Osteocyte (in vitro differentiated cells): ENCODE measurements at regions not wholly inside any gene's neighbourhood (a gene's known extent, or its start where the extent isn't known, plus 50 kb on each side); places are given as distances from the start of the nearest gene placed in this dataset.
"Not testable (repeated sequence)": the region's sequence is repeated elsewhere in the genome, so short reads cannot be mapped to it uniquely, and the experiment has no call there.

ENCODE experiments used
- DNase-seq: peaks from one replicate; pipeline ENCODE4 v3.0.0; 2021; ENCODE audit warnings: mixed read lengths; ENCODE audit not compliant: unreplicated experiment; ENCODE audit errors: extremely low spot score
- H3K27ac Mint-ChIP-seq: one replicate; pipeline ENCODE4 v1.8.0; 2021; ENCODE audit warnings: mild to moderate bottlenecking, mixed read lengths; ENCODE audit not compliant: unreplicated experiment
- H3K27me3 Mint-ChIP-seq: one replicate; pipeline ENCODE4 v1.8.0; 2021; ENCODE audit warnings: mixed read lengths; ENCODE audit not compliant: unreplicated experiment
- H3K36me3 Mint-ChIP-seq: one replicate; pipeline ENCODE4 v1.8.0; 2021; ENCODE audit warnings: mixed read lengths; ENCODE audit not compliant: unreplicated experiment
- H3K4me1 Mint-ChIP-seq: one replicate; pipeline ENCODE4 v1.8.0; 2021; ENCODE audit warnings: mixed read lengths; ENCODE audit not compliant: unreplicated experiment
- H3K4me3 Mint-ChIP-seq: one replicate; pipeline ENCODE4 v1.8.0; 2021; ENCODE audit warnings: mild to moderate bottlenecking, moderate library complexity, mixed read lengths; ENCODE audit not compliant: unreplicated experiment
- H3K9me3 Mint-ChIP-seq: one replicate; pipeline ENCODE4 v1.8.0; 2021; ENCODE audit warnings: mixed read lengths; ENCODE audit not compliant: unreplicated experiment
- TF ChIP-seq, protein P1 (sequence below): fragments of 200-600 bp; sonication (generic); IDR thresholded peaks from 2 replicates; pipeline ENCODE4 v1.5.0; 2021; ENCODE audit warnings: antibody characterized with exemption, mild to moderate bottlenecking, moderate library complexity

DNA sequence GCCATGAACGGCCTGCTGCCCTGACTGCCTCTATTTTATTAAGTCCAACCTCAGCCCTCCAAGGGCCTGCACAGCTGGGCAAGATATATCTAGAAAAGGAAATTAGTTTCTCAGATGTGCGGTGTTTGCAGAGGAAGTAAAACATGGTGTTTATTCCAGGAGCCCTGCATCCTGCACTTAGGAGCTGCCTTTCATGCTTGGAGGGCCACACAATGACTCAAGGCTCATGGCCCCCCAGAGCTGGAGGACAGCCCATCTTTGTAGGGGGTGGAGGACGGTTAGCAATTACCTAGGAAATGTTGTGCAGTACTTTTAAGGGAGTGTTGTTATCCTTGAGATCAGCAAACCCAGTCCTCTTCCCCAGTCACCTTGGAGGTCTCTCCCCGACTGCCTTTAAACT is 80.5 kb downstream of the COPRS start:
- peaks cover 4% of the 10 kb centered on the region for H3K9me3 Mint-ChIP-seq
- no peak for DNase-seq
- no peak overlapping the region for H3K4me3 Mint-ChIP-seq
- H3K36me3 Mint-ChIP-seq, result peaks cover 3% of the 10 kb centered on the region
- no peaks in the 10 kb centered on the region for H3K4me1 Mint-ChIP-seq
- TF ChIP-seq, protein P1, sequence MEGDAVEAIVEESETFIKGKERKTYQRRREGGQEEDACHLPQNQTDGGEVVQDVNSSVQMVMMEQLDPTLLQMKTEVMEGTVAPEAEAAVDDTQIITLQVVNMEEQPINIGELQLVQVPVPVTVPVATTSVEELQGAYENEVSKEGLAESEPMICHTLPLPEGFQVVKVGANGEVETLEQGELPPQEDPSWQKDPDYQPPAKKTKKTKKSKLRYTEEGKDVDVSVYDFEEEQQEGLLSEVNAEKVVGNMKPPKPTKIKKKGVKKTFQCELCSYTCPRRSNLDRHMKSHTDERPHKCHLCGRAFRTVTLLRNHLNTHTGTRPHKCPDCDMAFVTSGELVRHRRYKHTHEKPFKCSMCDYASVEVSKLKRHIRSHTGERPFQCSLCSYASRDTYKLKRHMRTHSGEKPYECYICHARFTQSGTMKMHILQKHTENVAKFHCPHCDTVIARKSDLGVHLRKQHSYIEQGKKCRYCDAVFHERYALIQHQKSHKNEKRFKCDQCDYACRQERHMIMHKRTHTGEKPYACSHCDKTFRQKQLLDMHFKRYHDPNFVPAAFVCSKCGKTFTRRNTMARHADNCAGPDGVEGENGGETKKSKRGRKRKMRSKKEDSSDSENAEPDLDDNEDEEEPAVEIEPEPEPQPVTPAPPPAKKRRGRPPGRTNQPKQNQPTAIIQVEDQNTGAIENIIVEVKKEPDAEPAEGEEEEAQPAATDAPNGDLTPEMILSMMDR, result no peak
- H3K27me3 Mint-ChIP-seq, result peaks cover 4% of the 10 kb centered on the region
- H3K27ac Mint-ChIP-seq, result no peak overlapping the region

DNA sequence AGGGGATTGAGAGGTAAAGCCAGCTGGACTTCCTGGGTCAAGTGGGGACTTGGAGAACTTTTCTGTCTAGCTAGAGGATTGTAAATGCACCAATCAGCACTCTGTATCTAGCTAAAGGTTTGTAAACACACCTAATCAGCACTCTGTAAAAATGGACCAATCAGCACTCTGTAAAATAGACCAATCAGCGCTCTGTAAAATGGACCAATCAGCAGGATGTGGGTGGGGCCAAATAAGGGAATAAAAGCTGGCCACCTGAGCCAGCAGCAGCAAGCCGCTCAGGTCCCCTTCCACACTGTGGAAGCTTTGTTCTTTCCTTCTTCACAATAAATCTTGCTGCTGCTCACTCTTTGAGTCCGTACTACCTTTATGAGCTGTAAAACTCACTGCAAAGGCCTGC is 87.7 kb downstream of the COPRS start:
- H3K4me3 Mint-ChIP-seq, H3K36me3 Mint-ChIP-seq, H3K27me3 Mint-ChIP-seq, DNase-seq, H3K4me1 Mint-ChIP-seq, H3K27ac Mint-ChIP-seq, H3K9me3 Mint-ChIP-seq: not testable (repeated sequence)

DNA sequence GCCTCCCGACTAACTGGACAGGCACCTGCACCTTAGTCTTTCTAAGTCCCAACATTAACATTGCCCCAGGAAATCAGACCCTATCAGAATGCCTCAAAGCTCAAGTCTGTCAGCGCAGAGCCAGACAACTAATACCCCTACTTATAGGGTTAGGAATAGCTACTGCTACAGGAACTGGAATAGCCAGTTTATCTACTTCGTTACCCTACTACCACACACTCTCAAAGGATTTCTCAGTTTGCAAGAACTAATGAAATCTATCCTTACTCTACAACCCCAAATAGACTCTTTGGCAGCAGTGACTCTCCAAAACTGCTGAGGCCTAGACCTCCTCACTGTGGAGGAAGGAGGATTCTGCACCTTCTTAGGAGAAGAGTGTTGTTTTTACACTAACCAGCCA is 88.5 kb downstream of the COPRS start:
- H3K9me3 Mint-ChIP-seq, H3K4me3 Mint-ChIP-seq, H3K4me1 Mint-ChIP-seq, H3K27me3 Mint-ChIP-seq, H3K36me3 Mint-ChIP-seq, DNase-seq, H3K27ac Mint-ChIP-seq: not testable (repeated sequence)

- H3K9me3 Mint-ChIP-seq, H3K4me3 Mint-ChIP-seq, H3K4me1 Mint-ChIP-seq, DNase-seq, H3K27me3 Mint-ChIP-seq, H3K36me3 Mint-ChIP-seq, H3K27ac Mint-ChIP-seq: not testable (repeated sequence)
Observed at GRCh38 chr17:31761836-31762510, 97.1 kb downstream of the COPRS start.

GRCh38 chr17:31758646-31759045 is 100.4 kb downstream of the COPRS start:
- DNase-seq, result no peak
- Mint-ChIP-seq H3K27me3 (no peaks in the 10 kb centered on the region), H3K4me1 (peaks cover 8% of the 10 kb centered on the region), H3K27ac (no peak overlapping the region), H3K4me3 (no peak overlapping the region), H3K9me3 (no peaks in the 10 kb centered on the region), H3K36me3 (no peaks in the 10 kb centered on the region)
- TF ChIP-seq, protein P1, result no peak

GRCh38 chr17:31757097-31757496 is 101.9 kb downstream of the COPRS start:
- H3K4me1 Mint-ChIP-seq, result peaks cover 8% of the 10 kb centered on the region
- TF ChIP-seq, protein P1, result no peak
- no peak for DNase-seq
- no peaks in the 10 kb centered on the region for H3K9me3 Mint-ChIP-seq
- H3K36me3 Mint-ChIP-seq, result no peaks in the 10 kb centered on the region
- H3K4me3 Mint-ChIP-seq, result no peak overlapping the region
- H3K27me3 Mint-ChIP-seq, result no peaks in the 10 kb centered on the region
- H3K27ac Mint-ChIP-seq, result no peak overlapping the region
